Mucosa of descending colon (tissue), 3 donors: ENCODE measurements at regions not wholly inside any gene's neighbourhood (a gene's known extent, or its start where the extent isn't known, plus 50 kb on each side); places are given as distances from the start of the nearest gene placed in this dataset.
"Not testable (repeated sequence)": the region's sequence is repeated elsewhere in the genome, so short reads cannot be mapped to it uniquely, and the experiment has no call there.

Experiments
- ATAC-seq: fragments of 200-7000 bp; cut with Tn5 transposase; one replicate; pipeline ENCODE4 v1.9.1; 2020; ENCODE audit warnings: mild to moderate bottlenecking, moderate library complexity
- DNase-seq, 3 donors: peaks; one replicate each; pipeline ENCODE4 v3.0.0-alpha.2; 2020
- H3K36me3 ChIP-seq: fragments of 200-600 bp; one replicate; pipeline ENCODE4 v1.8.0; 2021; ENCODE audit warnings: low read depth, mild to moderate bottlenecking
- H3K4me1 ChIP-seq: fragments of 200-600 bp; one replicate; pipeline ENCODE4 v1.8.0; 2021; ENCODE audit warnings: low read depth, mild to moderate bottlenecking
- H3K4me3 ChIP-seq: fragments of 200-600 bp; one replicate; pipeline ENCODE4 v1.8.0; 2021; ENCODE audit warnings: mild to moderate bottlenecking
- H3K9me3 ChIP-seq: fragments of 200-600 bp; one replicate; pipeline ENCODE4 v1.8.0; 2021; ENCODE audit warnings: mild to moderate bottlenecking
- CTCF ChIP-seq: fragments of 200-600 bp; IDR thresholded peaks from one replicate; pipeline ENCODE4 v1.8.0; 2022; ENCODE audit warnings: antibody characterized with exemption, mild to moderate bottlenecking
- intact Hi-C, 2 donors: fragments of 100-400 bp; cut with DNase I in 1 of 2; cut with micrococcal nuclease in 1 of 2; formaldehyde crosslinking; loops; one replicate each; pipeline versions ENCODE4 v1.11.0 to v1.11.1; 2022; cut with DNase I, micrococcal nuclease
- donor health status: DM: no; HTN: no; CAD: no; lungs with moderate emphysema.
- donor health status: DM: no; HTN: no; CAD: no.
- donor health status: DM: no; HTN: yes; CAD: no.

GRCh38 chrX:38943120-38943519 lies 141.9 kb downstream of the MID1IP1 start:
- intact Hi-C loops = no loop called here
- H3K4me3 ChIP-seq = no peak overlapping the region
- no peaks in the 10 kb centered on the region for H3K4me1 ChIP-seq
- DNase-seq (no peak), ATAC-seq (no peak)
- H3K9me3 ChIP-seq = no peaks in the 10 kb centered on the region
- no peak for TF ChIP-seq CTCF
- H3K36me3 ChIP-seq = no peaks in the 10 kb centered on the region

GRCh38 chrX:38948046-38948445 lies 146.8 kb downstream of the MID1IP1 start:
- no peak for TF ChIP-seq CTCF
- Histone ChIP-seq H3K36me3 (no peaks in the 10 kb centered on the region), H3K4me1 (no peaks in the 10 kb centered on the region), H3K4me3 (no peak overlapping the region), H3K9me3 (no peaks in the 10 kb centered on the region)
- no peak for ATAC-seq
- DNase-seq = no peak
- intact Hi-C loops = no loop called here

- no peaks in the 10 kb centered on the region for H3K4me1 ChIP-seq
- intact Hi-C loops = no loop called here
- H3K4me3 ChIP-seq = no peak overlapping the region
- ATAC-seq (no peak), DNase-seq (no peak)
- no peak for TF ChIP-seq CTCF
- H3K9me3 ChIP-seq = no peaks in the 10 kb centered on the region
- no peaks in the 10 kb centered on the region for H3K36me3 ChIP-seq
These were observed 153.3 kb downstream of the MID1IP1 start for GRCh38 chrX:38954520-38954919.

- H3K4me3 ChIP-seq = no peak overlapping the region
- no peak for ATAC-seq
- H3K9me3 ChIP-seq = no peaks in the 10 kb centered on the region
- no peak for TF ChIP-seq CTCF
- intact Hi-C loops = no loop called here
- no peaks in the 10 kb centered on the region for H3K36me3 ChIP-seq
- no peaks in the 10 kb centered on the region for H3K4me1 ChIP-seq
- no peak for DNase-seq
These were observed 158.5 kb downstream of the MID1IP1 start for GRCh38 chrX:38959736-38960135.

GRCh38 chrX:38960137-38960536 lies 158.9 kb downstream of the MID1IP1 start:
- DNase-seq (no peak), ATAC-seq (no peak)
- no peaks in the 10 kb centered on the region for H3K4me1 ChIP-seq
- no peak for TF ChIP-seq CTCF
- no peaks in the 10 kb centered on the region for H3K36me3 ChIP-seq
- H3K4me3 ChIP-seq = no peak overlapping the region
- H3K9me3 ChIP-seq = no peaks in the 10 kb centered on the region
- intact Hi-C loops = no loop called here

- intact Hi-C loops = no loop called here
- Histone ChIP-seq H3K36me3 (no peaks in the 10 kb centered on the region), H3K9me3 (no peaks in the 10 kb centered on the region), H3K4me3 (no peak overlapping the region), H3K4me1 (no peaks in the 10 kb centered on the region)
- DNase-seq = no peak
- no peak for ATAC-seq
- TF ChIP-seq CTCF = no peak
These were observed 160.7 kb downstream of the MID1IP1 start for GRCh38 chrX:38961936-38962335.

GRCh38 chrX:38963244-38963643 lies 162.0 kb downstream of the MID1IP1 start:
- ATAC-seq, H3K4me1 ChIP-seq, intact Hi-C loops, DNase-seq, H3K9me3 ChIP-seq, H3K36me3 ChIP-seq, H3K4me3 ChIP-seq: not testable (repeated sequence)
